ENCODE measurements at regions not wholly inside any gene's neighbourhood (a gene's known extent, or its start where the extent isn't known, plus 50 kb on each side); places are given as distances from the start of the nearest gene placed in this dataset.

- Histone ChIP-seq H4K20me1 (ENCODE audit: control insufficient read depth, insufficient read depth, low read length, poor library complexity, severe bottlenecking) (no peaks in the 10 kb centered on the region), H3K4me1 (ENCODE audit: control insufficient read depth in 2 of 2, insufficient read depth in 2 of 2, low read length in 2 of 2) (no peaks in the 10 kb centered on the region), H3K9me3 (ENCODE audit: control extremely low read depth in 1 of 3, control insufficient read depth in 2 of 3, insufficient read depth in 1 of 3, low read length in 2 of 3) (peaks cover 0 to 3% (median 0%) of the 10 kb centered on the region in 3 donors), H2AFZ (ENCODE audit: insufficient read depth, low read depth, low read length, poor library complexity, severe bottlenecking) (no peak overlapping the region), H3K27ac (ENCODE audit: low read length in 2 of 2) (no peak overlapping the region), H3K4me3 (ENCODE audit: control extremely low read depth in 1 of 5, extremely low read depth in 1 of 5, insufficient read depth in 1 of 5, low read depth in 2 of 5, low read length in 4 of 5) (no peak overlapping the region), H3K4me2 (replicated peaks; ENCODE audit: low read depth, low read length, poor library complexity, severe bottlenecking) (no peak overlapping the region), H3K79me2 (ENCODE audit: control insufficient read depth, insufficient read depth, low read length) (no peaks in the 10 kb centered on the region), H3K36me3 (replicated peaks in 1 of 2; ENCODE audit: control extremely low read depth in 1 of 2, control insufficient read depth in 1 of 2, extremely low read depth in 1 of 2, insufficient read depth in 2 of 2, low read length in 1 of 2) (no peaks in the 10 kb centered on the region), H3K9ac (ENCODE audit: low read length) (no peak overlapping the region), H3K27me3 (replicated peaks in 1 of 4; ENCODE audit: control extremely low read depth in 1 of 4, control insufficient read depth in 3 of 4, insufficient read depth in 4 of 4, low read length in 3 of 4) (peaks cover 0 to 20% (median 2%) of the 10 kb centered on the region in 4 experiments)
- no peak overlapping the region for H3K27ac Mint-ChIP-seq
- H3K4me1 Mint-ChIP-seq, result no peaks in the 10 kb centered on the region
- ChIA-PET POLR2A (no interaction called here), CTCF (no interaction called here)
- TF ChIP-seq CTCF (IDR thresholded peaks at IDR 0.05) (no peak), EZH2 (IDR thresholded peaks at IDR 0.05; ENCODE audit: borderline replicate concordance, insufficient read depth, low read depth, low read length, poor library complexity, severe bottlenecking) (no peak)
- H3K4me3 Mint-ChIP-seq, result no peak overlapping the region
- no peaks in the 10 kb centered on the region for H3K9me3 Mint-ChIP-seq (ENCODE audit: insufficient read depth)
- ATAC-seq (ENCODE audit: low read depth) (no peak), DNase-seq (no peak)
- intact Hi-C loops (cut with micrococcal nuclease), result no loop called here
- peaks cover 61% of the 10 kb centered on the region for H3K27me3 Mint-ChIP-seq
- WGBS (ENCODE audit: insufficient coverage), result no CpG with 5 or more reads among the region's 4 CpGs
Observed at GRCh38 chr11:44424841-44425240, 114.9 kb upstream of the ALX4 start.

- Histone ChIP-seq H3K79me2 (ENCODE audit: control insufficient read depth, insufficient read depth, low read length) (no peaks in the 10 kb centered on the region), H2AFZ (ENCODE audit: insufficient read depth, low read depth, low read length, poor library complexity, severe bottlenecking) (no peak overlapping the region), H3K9me3 (ENCODE audit: control extremely low read depth in 1 of 3, control insufficient read depth in 2 of 3, insufficient read depth in 1 of 3, low read length in 2 of 3) (peaks cover 0 to under 1% (median 0%) of the 10 kb centered on the region in 3 donors), H3K9ac (ENCODE audit: low read length) (no peak overlapping the region), H3K4me1 (ENCODE audit: control insufficient read depth in 2 of 2, insufficient read depth in 2 of 2, low read length in 2 of 2) (no peaks in the 10 kb centered on the region), H3K27me3 (replicated peaks in 1 of 4; ENCODE audit: control extremely low read depth in 1 of 4, control insufficient read depth in 3 of 4, insufficient read depth in 4 of 4, low read length in 3 of 4) (peaks cover 0 to 21% (median 2%) of the 10 kb centered on the region in 4 experiments), H4K20me1 (ENCODE audit: control insufficient read depth, insufficient read depth, low read length, poor library complexity, severe bottlenecking) (no peaks in the 10 kb centered on the region), H3K27ac (ENCODE audit: low read length in 2 of 2) (no peak overlapping the region), H3K4me2 (replicated peaks; ENCODE audit: low read depth, low read length, poor library complexity, severe bottlenecking) (no peak overlapping the region), H3K36me3 (replicated peaks in 1 of 2; ENCODE audit: control extremely low read depth in 1 of 2, control insufficient read depth in 1 of 2, extremely low read depth in 1 of 2, insufficient read depth in 2 of 2, low read length in 1 of 2) (no peaks in the 10 kb centered on the region), H3K4me3 (ENCODE audit: control extremely low read depth in 1 of 5, extremely low read depth in 1 of 5, insufficient read depth in 1 of 5, low read depth in 2 of 5, low read length in 4 of 5) (no peak overlapping the region)
- intact Hi-C loops (cut with micrococcal nuclease), result no loop called here
- 93% methylated on average over 6 of the region's 8 CpGs for WGBS (ENCODE audit: insufficient coverage)
- H3K4me3 Mint-ChIP-seq, result no peak overlapping the region
- no peak for TF ChIP-seq EZH2 (IDR thresholded peaks at IDR 0.05; ENCODE audit: borderline replicate concordance, insufficient read depth, low read depth, low read length, poor library complexity, severe bottlenecking)
- TF ChIP-seq CTCF (IDR thresholded peaks at IDR 0.05), result no peak
- CTCF ChIA-PET, result interaction anchor here (0.7 kb wide), 1 partner anchor 485 kb away, joined by 4 read pairs; no protein-coding TSS in a partner anchor
- H3K27ac Mint-ChIP-seq, result no peak overlapping the region
- H3K9me3 Mint-ChIP-seq (ENCODE audit: insufficient read depth), result no peaks in the 10 kb centered on the region
- no peak for ATAC-seq (ENCODE audit: low read depth)
- no peaks in the 10 kb centered on the region for H3K4me1 Mint-ChIP-seq
- no peak for DNase-seq
- POLR2A ChIA-PET, result no interaction called here
- peaks cover 60% of the 10 kb centered on the region for H3K27me3 Mint-ChIP-seq
Observed at GRCh38 chr11:44426119-44426518, 116.2 kb upstream of the ALX4 start.
